Glutamatergic neuron (in vitro differentiated cells): ENCODE measurements at regions not wholly inside any gene's neighbourhood (a gene's known extent, or its start where the extent isn't known, plus 50 kb on each side); places are given as distances from the start of the nearest gene placed in this dataset.

ENCODE experiments used
- DNase-seq: peaks from one replicate; pipeline ENCODE4 v3.0.0; 2022
- H3K27ac Mint-ChIP-seq: one replicate; pipeline ENCODE4 v1.8.0; 2020; ENCODE audit warnings: mild to moderate bottlenecking, mixed read lengths, inconsistent platforms; ENCODE audit not compliant: unreplicated experiment
- H3K27me3 Mint-ChIP-seq: one replicate; pipeline ENCODE4 v1.8.0; 2020; ENCODE audit warnings: mild to moderate bottlenecking, moderate library complexity, mixed read lengths, inconsistent platforms; ENCODE audit not compliant: unreplicated experiment
- H3K36me3 Mint-ChIP-seq: one replicate; pipeline ENCODE4 v1.8.0; 2020; ENCODE audit warnings: mild to moderate bottlenecking, mixed read lengths, inconsistent platforms; ENCODE audit not compliant: unreplicated experiment
- H3K4me1 Mint-ChIP-seq: one replicate; pipeline ENCODE4 v1.8.0; 2020; ENCODE audit warnings: mild to moderate bottlenecking, low read depth, mixed read lengths, inconsistent platforms; ENCODE audit not compliant: unreplicated experiment
- H3K4me3 Mint-ChIP-seq: one replicate; pipeline ENCODE4 v1.8.0; 2020; ENCODE audit warnings: mild to moderate bottlenecking, mixed read lengths, inconsistent platforms; ENCODE audit not compliant: unreplicated experiment
- H3K9me3 Mint-ChIP-seq: one replicate; pipeline ENCODE4 v1.8.0; 2020; ENCODE audit warnings: mild to moderate bottlenecking, moderate library complexity, mixed read lengths, inconsistent platforms; ENCODE audit not compliant: unreplicated experiment
- TF ChIP-seq, protein P1 (sequence below): fragments of 200-600 bp; sonication (generic); IDR thresholded peaks from one replicate; pipeline ENCODE4 v1.5.0; 2021; ENCODE audit not compliant: partially characterized antibody, unreplicated experiment

DNA sequence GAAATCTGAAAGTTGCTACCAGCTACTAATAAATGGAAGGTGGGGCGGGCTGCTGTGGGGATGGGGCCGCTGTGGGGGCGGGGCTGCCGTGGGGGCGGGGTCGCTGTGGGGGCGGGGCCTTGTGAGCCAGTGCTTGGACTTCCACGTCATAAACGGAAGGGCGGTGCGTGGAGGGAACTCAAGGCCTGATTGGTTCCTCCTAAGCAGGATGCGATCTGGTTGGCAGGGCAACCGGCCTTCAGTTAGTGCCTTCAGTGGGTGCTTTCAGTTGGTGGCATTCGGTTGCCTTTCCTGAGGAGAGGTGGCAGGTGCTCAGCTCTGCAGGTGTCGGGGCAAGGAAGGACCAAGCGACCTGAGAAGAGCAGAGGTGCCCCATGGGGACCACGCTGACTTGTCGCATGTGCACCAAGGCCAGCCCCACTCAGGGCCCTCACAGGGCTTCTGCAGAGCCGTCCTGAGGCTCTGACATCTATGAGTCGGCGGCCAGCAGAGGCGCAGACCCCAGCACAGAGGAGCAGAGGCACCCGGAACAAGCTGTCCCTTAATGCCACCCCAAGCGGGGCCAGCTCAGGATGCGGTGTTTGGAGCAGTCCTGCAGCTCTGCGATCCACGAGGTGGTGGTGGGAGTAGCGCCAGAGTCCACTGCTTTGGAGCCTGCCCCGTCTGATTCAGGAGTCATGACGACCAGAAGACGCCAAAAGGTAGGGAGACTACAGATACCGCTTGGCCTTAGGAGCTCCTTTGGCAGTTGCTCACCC lies 54.4 kb upstream of the PDSS1 start:
- TF ChIP-seq, protein P1, sequence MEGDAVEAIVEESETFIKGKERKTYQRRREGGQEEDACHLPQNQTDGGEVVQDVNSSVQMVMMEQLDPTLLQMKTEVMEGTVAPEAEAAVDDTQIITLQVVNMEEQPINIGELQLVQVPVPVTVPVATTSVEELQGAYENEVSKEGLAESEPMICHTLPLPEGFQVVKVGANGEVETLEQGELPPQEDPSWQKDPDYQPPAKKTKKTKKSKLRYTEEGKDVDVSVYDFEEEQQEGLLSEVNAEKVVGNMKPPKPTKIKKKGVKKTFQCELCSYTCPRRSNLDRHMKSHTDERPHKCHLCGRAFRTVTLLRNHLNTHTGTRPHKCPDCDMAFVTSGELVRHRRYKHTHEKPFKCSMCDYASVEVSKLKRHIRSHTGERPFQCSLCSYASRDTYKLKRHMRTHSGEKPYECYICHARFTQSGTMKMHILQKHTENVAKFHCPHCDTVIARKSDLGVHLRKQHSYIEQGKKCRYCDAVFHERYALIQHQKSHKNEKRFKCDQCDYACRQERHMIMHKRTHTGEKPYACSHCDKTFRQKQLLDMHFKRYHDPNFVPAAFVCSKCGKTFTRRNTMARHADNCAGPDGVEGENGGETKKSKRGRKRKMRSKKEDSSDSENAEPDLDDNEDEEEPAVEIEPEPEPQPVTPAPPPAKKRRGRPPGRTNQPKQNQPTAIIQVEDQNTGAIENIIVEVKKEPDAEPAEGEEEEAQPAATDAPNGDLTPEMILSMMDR: no peak
- Mint-ChIP-seq H3K36me3 (no peaks in the 10 kb centered on the region), H3K4me3 (no peak overlapping the region), H3K27me3 (no peaks in the 10 kb centered on the region), H3K9me3 (peaks cover 2% of the 10 kb centered on the region), H3K4me1 (no peaks in the 10 kb centered on the region), H3K27ac (no peak overlapping the region)
- no peak for DNase-seq

DNA sequence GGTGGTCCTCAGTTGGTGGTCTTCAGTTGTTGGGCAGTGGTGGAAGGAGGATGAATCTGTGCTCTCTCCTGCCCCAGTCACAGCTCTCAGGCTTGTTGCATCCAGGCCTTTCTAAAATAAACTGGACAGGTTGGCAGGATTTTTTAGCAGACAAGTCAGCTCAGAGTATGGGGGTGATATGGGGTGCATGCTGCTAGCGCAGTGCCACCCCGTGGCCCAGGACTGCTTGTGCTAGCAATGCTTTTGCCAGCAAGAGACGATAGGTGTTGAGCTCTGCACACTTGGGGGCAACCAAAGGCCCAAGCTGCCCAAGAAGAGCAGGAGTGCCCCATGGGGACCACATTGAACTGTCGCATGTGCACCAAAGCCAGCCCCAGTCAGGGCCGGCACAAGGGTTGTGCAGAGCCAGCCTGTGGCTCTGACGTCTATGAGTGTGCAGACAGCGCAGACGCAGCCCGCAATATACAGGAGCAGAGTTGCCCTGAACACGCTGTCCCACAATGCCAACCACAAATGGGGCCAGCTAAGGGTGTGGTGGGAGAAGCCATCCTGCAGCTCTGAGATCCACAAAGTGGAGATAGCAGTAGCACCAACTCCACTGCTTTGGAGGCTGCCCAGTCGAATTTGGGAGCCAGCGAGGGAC lies 49.8 kb upstream of the PDSS1 start:
- Mint-ChIP-seq H3K9me3 (peaks cover 4% of the 10 kb centered on the region), H3K36me3 (no peaks in the 10 kb centered on the region), H3K4me1 (peaks cover 3% of the 10 kb centered on the region), H3K27me3 (peaks cover 2% of the 10 kb centered on the region), H3K4me3 (no peak overlapping the region), H3K27ac (no peak overlapping the region)
- DNase-seq: no peak
- TF ChIP-seq, protein P1: no peak
